ENCODE measurements at regions not wholly inside any gene's neighbourhood (a gene's known extent, or its start where the extent isn't known, plus 50 kb on each side); places are given as distances from the start of the nearest gene placed in this dataset.

GRCh38 chr2:126187668-126188067 is 468.3 kb upstream of the GYPC start:
- in situ Hi-C loops (cut with MboI; ENCODE audit: low sequenced_read_pairs in 4 of 4) = no loop called here
- H3K27me3 ChIP-seq = no peaks in the 10 kb centered on the region
- H3K4me1 ChIP-seq = no peaks in the 10 kb centered on the region
- TF ChIP-seq POLR2A (IDR thresholded peaks at IDR 0.05) (no peak), CTCF (IDR thresholded peaks at IDR 0.05 in 4 of 5, conservative IDR thresholded peaks at IDR 0.05 in 1 of 5) (no peak)
- no peaks in the 10 kb centered on the region for H3K9me3 ChIP-seq
- intact Hi-C loops (cut with DNase I; ENCODE audit: low total_unique reads) = no loop called here
- DNase-seq (no peak), ATAC-seq (no peak)
- H3K36me3 ChIP-seq = no peaks in the 10 kb centered on the region
- no peak overlapping the region for H3K4me3 ChIP-seq
- H3K27ac ChIP-seq = no peak overlapping the region

- no peak overlapping the region for H3K27ac ChIP-seq
- H3K4me3 ChIP-seq = no peak overlapping the region
- no peaks in the 10 kb centered on the region for H3K4me1 ChIP-seq
- H3K36me3 ChIP-seq = no peaks in the 10 kb centered on the region
- H3K9me3 ChIP-seq = no peaks in the 10 kb centered on the region
- intact Hi-C loops (cut with DNase I; ENCODE audit: low total_unique reads) = no loop called here
- TF ChIP-seq CTCF (IDR thresholded peaks at IDR 0.05 in 4 of 5, conservative IDR thresholded peaks at IDR 0.05 in 1 of 5) (no peak), POLR2A (IDR thresholded peaks at IDR 0.05) (no peak)
- ATAC-seq (no peak), DNase-seq (no peak)
- no peaks in the 10 kb centered on the region for H3K27me3 ChIP-seq
- in situ Hi-C loops (cut with MboI; ENCODE audit: low sequenced_read_pairs in 4 of 4) = no loop called here
Measured at GRCh38 chr2:126189527-126189926, 466.4 kb upstream of the GYPC start.

GRCh38 chr2:126200538-126200937 is 455.4 kb upstream of the GYPC start:
- no peak for DNase-seq
- Histone ChIP-seq H3K4me1 (no peaks in the 10 kb centered on the region), H3K4me3 (no peak overlapping the region), H3K9me3 (no peaks in the 10 kb centered on the region), H3K36me3 (no peaks in the 10 kb centered on the region), H3K27ac (no peak overlapping the region), H3K27me3 (no peaks in the 10 kb centered on the region)
- no peak for ATAC-seq
- intact Hi-C loops (cut with DNase I; ENCODE audit: low total_unique reads) = no loop called here
- in situ Hi-C loops (cut with MboI; ENCODE audit: low sequenced_read_pairs in 4 of 4) = no loop called here
- TF ChIP-seq CTCF (IDR thresholded peaks at IDR 0.05 in 4 of 5, conservative IDR thresholded peaks at IDR 0.05 in 1 of 5) (no peak), POLR2A (IDR thresholded peaks at IDR 0.05) (no peak)

GRCh38 chr2:126208266-126208665 is 447.7 kb upstream of the GYPC start:
- ATAC-seq = no peak
- in situ Hi-C loops (cut with MboI; ENCODE audit: low sequenced_read_pairs in 4 of 4) = no loop called here

More at GRCh38 chr2:126208266-126208665, 447.7 kb upstream of the GYPC start:
- no peak for TF ChIP-seq CTCF (IDR thresholded peaks at IDR 0.05 in 4 of 5, conservative IDR thresholded peaks at IDR 0.05 in 1 of 5)
- TF ChIP-seq POLR2A (IDR thresholded peaks at IDR 0.05) = no peak
- H3K27me3 ChIP-seq = no peaks in the 10 kb centered on the region
- no peak overlapping the region for H3K4me3 ChIP-seq
- no peak for DNase-seq
- no peak overlapping the region for H3K27ac ChIP-seq
- intact Hi-C loops (cut with DNase I; ENCODE audit: low total_unique reads) = no loop called here
- no peaks in the 10 kb centered on the region for H3K4me1 ChIP-seq
- H3K36me3 ChIP-seq = no peaks in the 10 kb centered on the region
- H3K9me3 ChIP-seq = no peaks in the 10 kb centered on the region

All from gastrocnemius medialis (tissue), 4 donors.